ENCODE measurements at regions not wholly inside any gene's neighbourhood (a gene's known extent, or its start where the extent isn't known, plus 50 kb on each side); places are given as distances from the start of the nearest gene placed in this dataset.

DNA sequence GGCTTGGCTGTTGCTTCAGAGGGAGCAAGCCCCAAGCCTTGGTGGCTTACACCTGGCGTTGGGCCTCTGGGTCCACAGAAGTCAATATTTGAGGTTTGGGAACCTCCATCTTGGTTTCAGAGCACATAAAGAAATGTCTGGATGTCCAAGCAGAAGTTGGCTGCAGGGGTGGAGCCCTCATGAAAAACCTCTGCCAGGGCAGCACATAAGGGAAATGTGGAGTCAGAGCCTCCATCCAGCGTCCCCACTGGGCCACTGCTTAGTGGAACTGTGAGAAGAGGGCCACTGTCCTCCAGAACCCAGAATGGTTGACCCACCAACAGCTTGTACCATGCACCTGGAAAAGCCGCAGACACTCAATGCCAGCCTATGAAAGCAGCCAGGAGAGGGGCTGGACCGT lies 573.5 kb upstream of the ZWINT start:
- TF ChIP-seq, protein P1, sequence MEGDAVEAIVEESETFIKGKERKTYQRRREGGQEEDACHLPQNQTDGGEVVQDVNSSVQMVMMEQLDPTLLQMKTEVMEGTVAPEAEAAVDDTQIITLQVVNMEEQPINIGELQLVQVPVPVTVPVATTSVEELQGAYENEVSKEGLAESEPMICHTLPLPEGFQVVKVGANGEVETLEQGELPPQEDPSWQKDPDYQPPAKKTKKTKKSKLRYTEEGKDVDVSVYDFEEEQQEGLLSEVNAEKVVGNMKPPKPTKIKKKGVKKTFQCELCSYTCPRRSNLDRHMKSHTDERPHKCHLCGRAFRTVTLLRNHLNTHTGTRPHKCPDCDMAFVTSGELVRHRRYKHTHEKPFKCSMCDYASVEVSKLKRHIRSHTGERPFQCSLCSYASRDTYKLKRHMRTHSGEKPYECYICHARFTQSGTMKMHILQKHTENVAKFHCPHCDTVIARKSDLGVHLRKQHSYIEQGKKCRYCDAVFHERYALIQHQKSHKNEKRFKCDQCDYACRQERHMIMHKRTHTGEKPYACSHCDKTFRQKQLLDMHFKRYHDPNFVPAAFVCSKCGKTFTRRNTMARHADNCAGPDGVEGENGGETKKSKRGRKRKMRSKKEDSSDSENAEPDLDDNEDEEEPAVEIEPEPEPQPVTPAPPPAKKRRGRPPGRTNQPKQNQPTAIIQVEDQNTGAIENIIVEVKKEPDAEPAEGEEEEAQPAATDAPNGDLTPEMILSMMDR (IDR thresholded peaks at IDR 0.05; ENCODE audit: low read depth, low read length), result no peak
- no peak for TF ChIP-seq EZH2phosphoT487 (IDR thresholded peaks at IDR 0.05; ENCODE audit: low read depth)

Measured in OCI-LY3 (cell line).